ENCODE measurements at regions not wholly inside any gene's neighbourhood (a gene's known extent, or its start where the extent isn't known, plus 50 kb on each side); places are given as distances from the start of the nearest gene placed in this dataset.

DNA sequence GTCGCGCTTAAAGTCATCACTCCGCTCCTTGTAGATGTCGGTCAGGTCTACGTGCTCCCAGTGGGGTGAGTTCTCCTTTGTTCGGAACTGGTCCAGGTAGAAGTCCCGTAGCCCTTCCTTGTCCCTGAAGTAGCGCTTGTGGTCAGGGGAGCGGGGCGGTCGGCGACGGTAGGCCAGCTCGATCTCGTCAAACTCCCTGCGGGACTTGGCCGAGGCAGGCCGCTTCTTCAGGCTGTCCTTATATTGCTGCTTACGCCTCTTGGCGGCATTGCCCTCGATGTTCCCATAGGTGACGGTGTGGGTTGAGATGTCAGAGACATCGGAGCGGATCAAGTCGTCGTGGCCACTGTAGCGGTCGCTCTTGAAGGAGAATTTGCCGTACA is 367.2 kb downstream of the EMP1 start:
- Histone ChIP-seq H3K79me2 (ENCODE audit: control insufficient read depth, low read length) (no peaks in the 10 kb centered on the region), H3K9me2 (replicated peaks; ENCODE audit: control insufficient read depth, low read length) (no peaks in the 10 kb centered on the region), H3K36me3 (ENCODE audit: control insufficient read depth, low read length) (no peaks in the 10 kb centered on the region), H3K27ac (ENCODE audit: low read depth, low read length) (no peak overlapping the region), H3K4me3 (ENCODE audit: low read length) (no peak overlapping the region), H4K20me1 (ENCODE audit: control insufficient read depth, insufficient read depth, low read depth, low read length) (no peaks in the 10 kb centered on the region), H3K4me1 (ENCODE audit: control insufficient read depth, low read length) (no peaks in the 10 kb centered on the region), H3K9me3 (ENCODE audit: control insufficient read depth, insufficient read depth, low read length) (peaks cover 8% of the 10 kb centered on the region; the same call in 1 of the 2 replicates), H3F3A (ENCODE audit: control insufficient read depth, insufficient read depth) (no peaks in the 10 kb centered on the region), H3K4me2 (ENCODE audit: low read length) (no peak overlapping the region), H3K27me3 (ENCODE audit: control insufficient read depth, low read length) (no peaks in the 10 kb centered on the region)
- TF ChIP-seq EZH2phosphoT487 (IDR thresholded peaks at IDR 0.05; ENCODE audit: borderline replicate concordance, low read length) = no peak
- TF ChIP-seq, protein P1, sequence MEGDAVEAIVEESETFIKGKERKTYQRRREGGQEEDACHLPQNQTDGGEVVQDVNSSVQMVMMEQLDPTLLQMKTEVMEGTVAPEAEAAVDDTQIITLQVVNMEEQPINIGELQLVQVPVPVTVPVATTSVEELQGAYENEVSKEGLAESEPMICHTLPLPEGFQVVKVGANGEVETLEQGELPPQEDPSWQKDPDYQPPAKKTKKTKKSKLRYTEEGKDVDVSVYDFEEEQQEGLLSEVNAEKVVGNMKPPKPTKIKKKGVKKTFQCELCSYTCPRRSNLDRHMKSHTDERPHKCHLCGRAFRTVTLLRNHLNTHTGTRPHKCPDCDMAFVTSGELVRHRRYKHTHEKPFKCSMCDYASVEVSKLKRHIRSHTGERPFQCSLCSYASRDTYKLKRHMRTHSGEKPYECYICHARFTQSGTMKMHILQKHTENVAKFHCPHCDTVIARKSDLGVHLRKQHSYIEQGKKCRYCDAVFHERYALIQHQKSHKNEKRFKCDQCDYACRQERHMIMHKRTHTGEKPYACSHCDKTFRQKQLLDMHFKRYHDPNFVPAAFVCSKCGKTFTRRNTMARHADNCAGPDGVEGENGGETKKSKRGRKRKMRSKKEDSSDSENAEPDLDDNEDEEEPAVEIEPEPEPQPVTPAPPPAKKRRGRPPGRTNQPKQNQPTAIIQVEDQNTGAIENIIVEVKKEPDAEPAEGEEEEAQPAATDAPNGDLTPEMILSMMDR (IDR thresholded peaks at IDR 0.05; ENCODE audit: low read depth, low read length, poor library complexity, severe bottlenecking) = no peak

DNA sequence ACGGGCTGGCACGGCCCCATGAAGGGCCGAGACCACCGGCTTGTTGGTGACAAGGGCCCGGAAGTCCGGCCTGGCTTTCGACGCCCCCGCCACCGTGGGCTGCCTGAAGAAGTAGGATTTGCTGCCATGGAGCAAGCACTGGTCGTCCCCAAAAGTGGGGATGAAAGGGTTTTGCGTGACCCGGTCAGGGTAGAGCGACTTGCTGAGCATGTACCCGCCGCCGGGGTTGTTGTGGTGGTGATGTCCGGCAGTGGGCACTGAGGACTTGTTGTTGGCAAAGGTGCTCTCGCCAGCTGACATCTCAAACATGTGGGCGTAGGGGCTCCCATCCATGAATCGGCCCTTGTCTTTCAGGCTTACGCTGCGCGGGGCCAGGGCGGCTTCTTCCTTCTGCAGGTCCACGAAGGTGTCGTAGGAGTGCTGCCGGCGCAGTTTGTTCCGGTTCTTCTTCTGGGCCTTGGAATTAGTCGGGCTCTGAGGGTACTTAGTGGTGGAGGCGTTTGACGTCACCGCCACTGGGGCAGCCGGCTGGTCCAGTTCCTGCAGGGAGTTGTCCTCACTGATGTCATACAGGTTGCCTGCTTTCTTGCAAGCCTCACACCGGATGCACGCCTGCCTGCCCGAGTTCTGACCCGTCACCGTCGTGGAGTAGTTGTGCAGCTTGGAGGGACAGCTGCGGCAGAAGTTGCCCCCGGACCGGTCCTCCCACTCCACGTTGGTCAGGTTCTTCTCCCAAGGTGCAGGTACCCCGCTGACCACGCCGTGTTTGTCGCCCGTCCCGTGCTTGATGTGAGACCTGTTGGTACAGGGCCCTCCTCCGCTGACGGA is 366.6 kb downstream of the EMP1 start:
- H4K20me1 ChIP-seq (ENCODE audit: control insufficient read depth, insufficient read depth, low read depth, low read length) = no peaks in the 10 kb centered on the region
- no peaks in the 10 kb centered on the region for H3K9me2 ChIP-seq (replicated peaks; ENCODE audit: control insufficient read depth, low read length)
- TF ChIP-seq, protein P1 (IDR thresholded peaks at IDR 0.05; ENCODE audit: low read depth, low read length, poor library complexity, severe bottlenecking) = no peak
- no peaks in the 10 kb centered on the region for H3K27me3 ChIP-seq (ENCODE audit: control insufficient read depth, low read length)
- no peak overlapping the region for H3K27ac ChIP-seq (ENCODE audit: low read depth, low read length)
- H3K4me1 ChIP-seq (ENCODE audit: control insufficient read depth, low read length) = no peaks in the 10 kb centered on the region
- H3K9me3 ChIP-seq (ENCODE audit: control insufficient read depth, insufficient read depth, low read length) = peaks cover 8% of the 10 kb centered on the region; the same call in 1 of the 2 replicates
- no peak overlapping the region for H3K4me2 ChIP-seq (ENCODE audit: low read length)
- H3K79me2 ChIP-seq (ENCODE audit: control insufficient read depth, low read length) = no peaks in the 10 kb centered on the region
- H3F3A ChIP-seq (ENCODE audit: control insufficient read depth, insufficient read depth) = no peaks in the 10 kb centered on the region
- no peak overlapping the region for H3K4me3 ChIP-seq (ENCODE audit: low read length)
- no peaks in the 10 kb centered on the region for H3K36me3 ChIP-seq (ENCODE audit: control insufficient read depth, low read length)

DNA sequence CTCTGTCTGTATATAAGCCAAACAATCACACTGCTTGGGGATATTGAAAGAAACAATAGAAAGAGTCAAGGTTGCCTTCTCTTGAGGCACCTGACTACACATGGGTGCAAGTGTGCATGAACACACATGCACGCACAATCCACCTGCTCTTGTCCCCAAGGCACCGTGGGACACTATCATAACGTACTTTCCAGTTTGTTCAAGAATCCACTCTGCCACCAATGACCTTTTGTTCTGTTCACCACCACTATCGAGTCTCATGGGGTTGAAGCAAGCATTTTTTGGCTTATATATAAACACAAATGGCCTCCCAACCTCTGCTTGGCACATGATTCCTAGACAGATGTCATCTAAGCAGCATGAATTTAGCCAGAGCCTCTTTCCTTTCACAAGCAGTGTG is 365.4 kb downstream of the EMP1 start:
- Histone ChIP-seq H3K4me1 (ENCODE audit: control insufficient read depth, low read length) (no peaks in the 10 kb centered on the region), H3K79me2 (ENCODE audit: control insufficient read depth, low read length) (no peaks in the 10 kb centered on the region), H3K9me3 (ENCODE audit: control insufficient read depth, insufficient read depth, low read length) (peaks cover 8% of the 10 kb centered on the region; the same call in 1 of the 2 replicates), H3K36me3 (ENCODE audit: control insufficient read depth, low read length) (no peaks in the 10 kb centered on the region), H3K4me3 (ENCODE audit: low read length) (no peak overlapping the region), H3K27ac (ENCODE audit: low read depth, low read length) (no peak overlapping the region), H3K27me3 (ENCODE audit: control insufficient read depth, low read length) (no peaks in the 10 kb centered on the region), H3K9me2 (replicated peaks; ENCODE audit: control insufficient read depth, low read length) (no peaks in the 10 kb centered on the region), H4K20me1 (ENCODE audit: control insufficient read depth, insufficient read depth, low read depth, low read length) (no peaks in the 10 kb centered on the region), H3K4me2 (ENCODE audit: low read length) (no peak overlapping the region), H3F3A (ENCODE audit: control insufficient read depth, insufficient read depth) (no peaks in the 10 kb centered on the region)
- TF ChIP-seq, protein P1 (IDR thresholded peaks at IDR 0.05; ENCODE audit: low read depth, low read length, poor library complexity, severe bottlenecking) = no peak
- TF ChIP-seq EZH2phosphoT487 (IDR thresholded peaks at IDR 0.05; ENCODE audit: borderline replicate concordance, low read length) = no peak
